ENCODE measurements at regions not wholly inside any gene's neighbourhood (a gene's known extent, or its start where the extent isn't known, plus 50 kb on each side); places are given as distances from the start of the nearest gene placed in this dataset.

GRCh38 chr11:11177156-11177808 is 175.8 kb downstream of the CSNK2A3 start:
- DNase-seq (ENCODE audit: low spot score), result no peak

- no peak for DNase-seq (ENCODE audit: low spot score)
Observed at GRCh38 chr11:11173316-11174025, 179.6 kb downstream of the CSNK2A3 start.

GRCh38 chr11:11171854-11172253 is 181.2 kb downstream of the CSNK2A3 start:
- no peak for DNase-seq (ENCODE audit: low spot score)

- DNase-seq (ENCODE audit: low spot score), result no peak
Observed at GRCh38 chr11:11171285-11171684, 181.8 kb downstream of the CSNK2A3 start.

GRCh38 chr11:11170352-11171084 is 182.5 kb downstream of the CSNK2A3 start:
- no peak for DNase-seq (ENCODE audit: low spot score)

- DNase-seq (ENCODE audit: low spot score), result no peak
Observed at GRCh38 chr11:11169715-11170351, 183.2 kb downstream of the CSNK2A3 start.

GRCh38 chr11:11167806-11168205 is 185.2 kb downstream of the CSNK2A3 start:
- no peak for DNase-seq (ENCODE audit: low spot score)

GRCh38 chr11:11164334-11164690 is 188.7 kb downstream of the CSNK2A3 start:
- DNase-seq (ENCODE audit: low spot score), result no peak

- no peak for DNase-seq (ENCODE audit: low spot score)
Observed at GRCh38 chr11:11163669-11164333, 189.2 kb downstream of the CSNK2A3 start.

- peak; percentile 59 for DNase-seq (ENCODE audit: low spot score)
Observed at GRCh38 chr11:11163236-11163635, 189.8 kb downstream of the CSNK2A3 start.

GRCh38 chr11:11157185-11157584 is 195.9 kb downstream of the CSNK2A3 start:
- DNase-seq (ENCODE audit: low spot score), result peak; percentile 72

GRCh38 chr11:11155962-11156815 is 196.9 kb downstream of the CSNK2A3 start:
- DNase-seq (ENCODE audit: low spot score), result peak; percentile 19

GRCh38 chr11:11152877-11153276 is 200.2 kb downstream of the CSNK2A3 start:
- DNase-seq (ENCODE audit: low spot score), result no peak

GRCh38 chr11:11149671-11150459 is 203.2 kb downstream of the CSNK2A3 start:
- DNase-seq (ENCODE audit: low spot score), result no peak

- DNase-seq (ENCODE audit: low spot score), result no peak
Observed at GRCh38 chr11:11148596-11148995, 204.5 kb downstream of the CSNK2A3 start.

GRCh38 chr11:11148104-11148509 is 204.9 kb downstream of the CSNK2A3 start:
- DNase-seq (ENCODE audit: low spot score), result peak; percentile 24

- no peak for DNase-seq (ENCODE audit: low spot score)
Observed at GRCh38 chr11:11146830-11147229, 206.2 kb downstream of the CSNK2A3 start.

GRCh38 chr11:11143849-11144248 is 209.2 kb downstream of the CSNK2A3 start:
- DNase-seq (ENCODE audit: low spot score), result no peak

GRCh38 chr11:11142430-11142829 is 210.6 kb downstream of the CSNK2A3 start:
- no peak for DNase-seq (ENCODE audit: low spot score)

GRCh38 chr11:11141065-11141464 is 212.0 kb downstream of the CSNK2A3 start:
- no peak for DNase-seq (ENCODE audit: low spot score)
